ENCODE measurements at regions not wholly inside any gene's neighbourhood (a gene's known extent, or its start where the extent isn't known, plus 50 kb on each side); places are given as distances from the start of the nearest gene placed in this dataset.

DNA sequence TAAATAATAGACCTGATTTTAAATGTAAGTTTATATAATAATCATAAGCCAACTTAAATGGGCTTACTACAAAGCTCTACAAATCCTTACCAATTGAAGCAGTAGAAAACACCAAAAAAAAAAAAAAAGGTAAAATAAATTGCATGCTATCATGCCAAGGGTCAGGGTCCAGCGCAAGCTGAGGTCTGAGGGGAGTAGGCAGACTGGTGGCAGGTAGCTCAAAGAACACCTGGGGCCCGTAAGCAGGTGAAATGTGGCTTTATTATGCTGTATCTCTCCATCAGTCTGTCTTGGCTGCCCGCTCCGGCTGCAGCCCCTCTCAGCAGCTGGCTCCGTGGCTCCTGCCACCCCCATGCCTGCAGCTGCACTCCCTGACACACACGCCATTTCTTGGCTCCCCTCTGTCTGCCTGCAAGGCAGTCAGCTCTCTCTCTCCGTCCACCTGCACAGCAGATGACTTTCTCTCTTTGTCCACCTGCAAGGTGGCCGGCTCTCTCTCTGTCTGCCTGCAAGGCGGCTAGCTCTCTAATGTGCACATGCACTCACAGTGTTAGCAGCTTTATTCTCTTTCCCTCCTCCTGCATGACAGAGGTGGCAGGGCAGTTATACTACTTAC, 209.4 kb upstream of the UGT8 start:
- no peaks in the 10 kb centered on the region for H3K27me3 ChIP-seq
- in situ Hi-C loops (cut with MboI; ENCODE audit: low sequenced_read_pairs in 4 of 4) (loop anchor here in 1 of 4 donors (25.0 kb wide), 1 partner anchor 1002 kb away; no protein-coding TSS in a partner anchor), intact Hi-C loops (cut with DNase I; ENCODE audit: low total_unique reads) (no loop called here)
- ATAC-seq, result no peak
- no peaks in the 10 kb centered on the region for H3K4me1 ChIP-seq
- no peaks in the 10 kb centered on the region for H3K36me3 ChIP-seq
- H3K9me3 ChIP-seq, result no peaks in the 10 kb centered on the region
- no peak for TF ChIP-seq POLR2A (IDR thresholded peaks at IDR 0.05)
- TF ChIP-seq, protein P1, sequence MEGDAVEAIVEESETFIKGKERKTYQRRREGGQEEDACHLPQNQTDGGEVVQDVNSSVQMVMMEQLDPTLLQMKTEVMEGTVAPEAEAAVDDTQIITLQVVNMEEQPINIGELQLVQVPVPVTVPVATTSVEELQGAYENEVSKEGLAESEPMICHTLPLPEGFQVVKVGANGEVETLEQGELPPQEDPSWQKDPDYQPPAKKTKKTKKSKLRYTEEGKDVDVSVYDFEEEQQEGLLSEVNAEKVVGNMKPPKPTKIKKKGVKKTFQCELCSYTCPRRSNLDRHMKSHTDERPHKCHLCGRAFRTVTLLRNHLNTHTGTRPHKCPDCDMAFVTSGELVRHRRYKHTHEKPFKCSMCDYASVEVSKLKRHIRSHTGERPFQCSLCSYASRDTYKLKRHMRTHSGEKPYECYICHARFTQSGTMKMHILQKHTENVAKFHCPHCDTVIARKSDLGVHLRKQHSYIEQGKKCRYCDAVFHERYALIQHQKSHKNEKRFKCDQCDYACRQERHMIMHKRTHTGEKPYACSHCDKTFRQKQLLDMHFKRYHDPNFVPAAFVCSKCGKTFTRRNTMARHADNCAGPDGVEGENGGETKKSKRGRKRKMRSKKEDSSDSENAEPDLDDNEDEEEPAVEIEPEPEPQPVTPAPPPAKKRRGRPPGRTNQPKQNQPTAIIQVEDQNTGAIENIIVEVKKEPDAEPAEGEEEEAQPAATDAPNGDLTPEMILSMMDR (IDR thresholded peaks at IDR 0.05 in 4 of 5, conservative IDR thresholded peaks at IDR 0.05 in 1 of 5), result no peak
- no peak for DNase-seq
- no peak overlapping the region for H3K27ac ChIP-seq
- H3K4me3 ChIP-seq, result no peak overlapping the region

DNA sequence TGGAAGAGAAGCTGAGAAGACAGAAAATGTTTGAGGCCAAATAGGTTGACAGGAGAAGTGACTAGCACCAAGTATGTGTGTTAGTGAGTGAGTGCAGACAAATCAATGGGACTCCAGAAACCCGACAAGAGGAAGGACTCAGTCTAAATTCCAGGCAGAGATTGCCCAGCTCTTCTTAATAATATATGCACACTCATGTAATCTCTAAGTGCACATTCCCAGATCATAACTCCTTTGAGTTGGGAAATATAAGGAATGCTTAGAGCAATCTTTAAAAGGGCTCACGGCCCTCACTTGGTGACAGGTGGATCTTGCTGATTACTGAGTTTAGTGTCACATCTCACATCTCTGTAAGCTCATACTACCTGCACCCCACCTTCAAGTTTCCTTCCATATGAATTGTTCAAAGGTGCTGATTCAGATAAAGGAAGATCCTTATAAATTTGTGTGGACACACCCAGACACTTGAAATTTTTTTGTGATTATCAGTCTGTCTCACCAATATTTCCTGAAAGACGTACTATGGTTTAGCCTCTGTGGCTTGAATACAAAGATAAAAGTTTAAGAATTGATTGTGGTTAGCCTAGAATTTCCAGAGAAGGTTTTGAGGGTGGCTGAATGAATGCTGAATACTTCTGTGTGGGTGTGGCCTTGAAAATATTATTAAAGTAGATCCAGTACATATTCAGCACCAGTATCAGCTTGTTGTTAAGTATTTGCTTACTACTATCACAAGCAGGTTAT, 205.1 kb upstream of the UGT8 start:
- H3K27ac ChIP-seq, result no peak overlapping the region
- H3K36me3 ChIP-seq, result no peaks in the 10 kb centered on the region
- TF ChIP-seq, protein P1 (IDR thresholded peaks at IDR 0.05 in 4 of 5, conservative IDR thresholded peaks at IDR 0.05 in 1 of 5), result no peak
- TF ChIP-seq POLR2A (IDR thresholded peaks at IDR 0.05), result no peak
- DNase-seq (no peak), ATAC-seq (no peak)
- no peak overlapping the region for H3K4me3 ChIP-seq
- intact Hi-C loops (cut with DNase I; ENCODE audit: low total_unique reads), result no loop called here
- no peaks in the 10 kb centered on the region for H3K4me1 ChIP-seq
- no peaks in the 10 kb centered on the region for H3K9me3 ChIP-seq
- in situ Hi-C loops (cut with MboI; ENCODE audit: low sequenced_read_pairs in 4 of 4), result loop anchor here in 1 of 4 donors (25.0 kb wide), 1 partner anchor 1006 kb away; no protein-coding TSS in a partner anchor
- H3K27me3 ChIP-seq, result no peaks in the 10 kb centered on the region

DNA sequence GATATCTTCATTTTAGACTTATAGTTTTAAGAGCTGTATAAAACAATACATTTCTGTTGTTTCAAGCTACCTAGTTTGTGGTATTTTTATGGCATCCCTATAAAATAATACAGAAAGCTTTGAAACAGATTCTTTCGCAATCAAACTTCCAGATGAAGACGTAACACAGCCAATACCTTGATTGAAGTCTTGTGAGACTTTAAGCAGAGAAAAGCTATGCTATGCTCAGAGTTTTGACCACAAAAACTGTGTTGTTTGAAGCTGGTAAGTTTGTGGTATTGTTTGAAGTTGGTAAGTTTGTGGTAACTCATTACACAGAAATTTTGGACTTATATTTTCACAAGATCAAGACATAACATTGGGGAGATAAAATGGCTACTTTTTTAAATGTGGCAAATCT, 201.8 kb upstream of the UGT8 start:
- Histone ChIP-seq H3K9me3 (no peaks in the 10 kb centered on the region), H3K27ac (no peak overlapping the region), H3K27me3 (no peaks in the 10 kb centered on the region), H3K4me3 (no peak overlapping the region), H3K4me1 (no peaks in the 10 kb centered on the region), H3K36me3 (no peaks in the 10 kb centered on the region)
- no peak for DNase-seq
- in situ Hi-C loops (cut with MboI; ENCODE audit: low sequenced_read_pairs in 4 of 4), result loop anchor here in 1 of 4 donors (25.0 kb wide), 1 partner anchor 1010 kb away; no protein-coding TSS in a partner anchor
- intact Hi-C loops (cut with DNase I; ENCODE audit: low total_unique reads), result no loop called here
- no peak for TF ChIP-seq POLR2A (IDR thresholded peaks at IDR 0.05)
- TF ChIP-seq, protein P1 (IDR thresholded peaks at IDR 0.05 in 4 of 5, conservative IDR thresholded peaks at IDR 0.05 in 1 of 5), result no peak
- ATAC-seq, result no peak

DNA sequence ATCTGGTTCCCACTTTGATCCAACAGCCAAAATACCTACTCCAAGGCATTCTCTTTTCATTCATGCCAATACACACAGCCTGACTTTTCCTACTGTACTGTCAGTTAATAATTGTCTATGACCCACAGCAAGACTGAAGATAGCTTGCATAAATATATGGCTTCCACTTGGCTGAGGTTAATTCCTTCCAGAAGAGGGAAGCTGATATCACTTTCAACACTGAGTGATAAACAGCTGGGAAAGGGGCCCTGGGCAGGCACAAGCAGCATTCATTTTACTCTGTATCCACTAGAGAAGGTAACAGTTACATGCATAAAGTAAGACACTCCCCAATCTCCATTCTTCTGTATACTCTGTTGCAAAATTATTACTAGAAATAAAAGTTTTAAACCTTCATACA, 200.2 kb upstream of the UGT8 start:
- in situ Hi-C loops (cut with MboI; ENCODE audit: low sequenced_read_pairs in 4 of 4), result loop anchor here in 1 of 4 donors (25.0 kb wide), 1 partner anchor 1011 kb away; no protein-coding TSS in a partner anchor
- TF ChIP-seq, protein P1 (IDR thresholded peaks at IDR 0.05 in 4 of 5, conservative IDR thresholded peaks at IDR 0.05 in 1 of 5), result no peak
- no peak for TF ChIP-seq POLR2A (IDR thresholded peaks at IDR 0.05)
- no peak overlapping the region for H3K27ac ChIP-seq
- no peaks in the 10 kb centered on the region for H3K36me3 ChIP-seq
- no peak for DNase-seq
- no peaks in the 10 kb centered on the region for H3K27me3 ChIP-seq
- ATAC-seq, result no peak
- no peaks in the 10 kb centered on the region for H3K4me1 ChIP-seq
- H3K9me3 ChIP-seq, result no peaks in the 10 kb centered on the region
- H3K4me3 ChIP-seq, result no peak overlapping the region
- intact Hi-C loops (cut with DNase I; ENCODE audit: low total_unique reads), result no loop called here

Data from gastrocnemius medialis (tissue), 4 donors.